HepG2 (cell line): ENCODE measurements at regions not wholly inside any gene's neighbourhood (a gene's known extent, or its start where the extent isn't known, plus 50 kb on each side); places are given as distances from the start of the nearest gene placed in this dataset.

Source experiments
- ATAC-seq: fragments of 200-7000 bp; cut with Tn5 transposase; 3 replicates; pipeline ENCODE4 v1.9.1; 2020; ENCODE audit warnings: mild to moderate bottlenecking, moderate library complexity
- BruUV-seq: library from RNA; stranded (reverse); fragments of 400-500 nt; replicated peaks from 2 replicates; lab custom pipeline; 2021; lab: Mats Ljungman, UMichigan
- CTCF ChIA-PET: fragments of 300-600 bp; formaldehyde crosslinking; extraction: SDS; loops from one replicate; lab custom pipeline; 2021; ENCODE audit warnings: low total read pairs, inconsistent platforms, low intra/inter-chr PET ratio; lab: Yijun Ruan, JAX
- POLR2A ChIA-PET: fragments of 350-600 bp; sonication (Branson Sonifier 250); formaldehyde crosslinking; loops from one replicate; lab custom pipeline; 2020; ENCODE audit warnings: antibody characterized with exemption, inconsistent platforms; lab: Yijun Ruan, JAX
- DNase-seq: peaks from one replicate; pipeline ENCODE4 v3.0.0-alpha.2; 2015; ENCODE audit warnings: low spot score
- FAIRE-seq: peaks from 3 replicates; lab custom pipeline; 2011; peaks lifted over from hg19 to GRCh38; lab: Jason Lieb, UNC
- H2AFZ ChIP-seq: one replicate; pipeline ENCODE4 v1.6.1; 2011; ENCODE audit warnings: low read length, inconsistent platforms
- H3K27ac ChIP-seq: fragments of 300-600 bp; 3 replicates; pipeline ENCODE4 v1.8.0; 2011; ENCODE audit warnings: mixed run types, mild to moderate bottlenecking, mixed read lengths, low read length, inconsistent platforms; ENCODE audit not compliant: insufficient read depth; ENCODE audit errors: extremely low read length
- H3K27me3 ChIP-seq, 2 experiments: fragments of 200-600 bp in 1 of 2; 2 replicates in 1 of 2; 3 replicates in 1 of 2; pipeline versions ENCODE4 v1.6.0 to v1.8.0; 2011; ENCODE audit warnings: low read length in 2 of 2, mild to moderate bottlenecking in 2 of 2, moderate library complexity in 2 of 2, inconsistent platforms in 1 of 2; ENCODE audit not compliant: insufficient read depth in 2 of 2, control insufficient read depth in 1 of 2
- H3K36me3 ChIP-seq, 2 experiments: fragments of 200-600 bp in 1 of 2; replicated peaks in 1 of 2; 2 replicates in 1 of 2; 3 replicates in 1 of 2; pipeline versions ENCODE4 v1.5.1 to v1.8.0; 2011; ENCODE audit warnings: low read length in 2 of 2, inconsistent platforms in 1 of 2; ENCODE audit not compliant: insufficient read depth in 2 of 2, control insufficient read depth in 1 of 2
- H3K4me1 ChIP-seq: 2 replicates; pipeline ENCODE4 v1.5.1; 2012; ENCODE audit warnings: low read length, inconsistent platforms; ENCODE audit not compliant: insufficient read depth
- H3K4me2 ChIP-seq: 2 replicates; pipeline ENCODE4 v1.6.0; 2011; ENCODE audit warnings: low read depth, low read length, inconsistent platforms
- H3K4me3 ChIP-seq, 3 experiments: fragments of 200-600 bp in 1 of 3; sonication (generic), shearing (Covaris generic) in 1 of 3; replicated peaks in 1 of 3; 2 replicates each; pipeline ENCODE4 v1.5.1; 2011 to 2016; ENCODE audit warnings: low read length in 3 of 3, inconsistent platforms in 2 of 3, low read depth in 2 of 3, mild to moderate bottlenecking in 2 of 3, control low read depth in 1 of 3, mixed read lengths in 1 of 3; ENCODE audit not compliant: insufficient read depth in 1 of 3
- H3K79me2 ChIP-seq: one replicate; pipeline ENCODE4 v1.6.1; 2011; ENCODE audit warnings: low read length, inconsistent platforms; ENCODE audit not compliant: insufficient read depth
- H3K9ac ChIP-seq: 2 replicates; pipeline ENCODE4 v1.6.0; 2011; ENCODE audit warnings: mild to moderate bottlenecking, low read depth, low read length, inconsistent platforms; ENCODE audit not compliant: insufficient read depth
- H3K9me3 ChIP-seq: 2 replicates; pipeline ENCODE4 v1.5.1; 2012; ENCODE audit warnings: mild to moderate bottlenecking, low read length
- H4K20me1 ChIP-seq: 2 replicates; pipeline ENCODE4 v1.6.0; 2011; ENCODE audit warnings: inconsistent platforms, mild to moderate bottlenecking, low read length, moderate library complexity; ENCODE audit not compliant: insufficient read depth
- ATF4 ChIP-seq, 2 experiments: fragments of 450-650 bp in 1 of 2; sonication (generic) in 1 of 2; formaldehyde crosslinking; IDR thresholded peaks; 2 replicates each; pipeline versions ENCODE4 v1.5.0 to v1.8.0; 2020 to 2022; ENCODE audit warnings: mild to moderate bottlenecking in 1 of 2, missing genetic modification reagents in 1 of 2
- DPF2 ChIP-seq: sonication (generic); formaldehyde crosslinking; IDR thresholded peaks from 2 replicates; pipeline ENCODE4 v1.4.0; 2020; ENCODE audit warnings: mild to moderate bottlenecking, low read depth, missing genetic modification reagents, borderline replicate concordance
- JUND ChIP-seq: sonication (generic); formaldehyde crosslinking; IDR thresholded peaks from 2 replicates; pipeline ENCODE4 v1.8.0; 2022; ENCODE audit warnings: mild to moderate bottlenecking, missing genetic modification reagents
- MIER2 ChIP-seq: IDR thresholded peaks from 2 replicates; pipeline ENCODE4 v1.6.1; 2016; ENCODE audit warnings: missing biosample characterization, missing genetic modification reagents
- MIER3 ChIP-seq: IDR thresholded peaks from 2 replicates; pipeline ENCODE4 v1.6.1; 2016; ENCODE audit warnings: missing compliant biosample characterization, borderline replicate concordance
- NFE2L1 ChIP-seq: sonication (generic); formaldehyde crosslinking; IDR thresholded peaks from 2 replicates; pipeline ENCODE4 v1.4.0; 2020; ENCODE audit warnings: missing genetic modification reagents, mild to moderate bottlenecking, borderline replicate concordance
- NFRKB ChIP-seq: fragments of 450-650 bp; IDR thresholded peaks from 2 replicates; pipeline ENCODE4 v1.6.1; 2017
- RAD51 ChIP-seq: fragments of 450-650 bp; IDR thresholded peaks from 2 replicates; pipeline ENCODE4 v1.6.1; 2016; ENCODE audit warnings: borderline replicate concordance
- SALL1 ChIP-seq: sonication (generic); formaldehyde crosslinking; IDR thresholded peaks from 2 replicates; pipeline ENCODE4 v1.8.0; 2022; ENCODE audit warnings: mild to moderate bottlenecking, missing genetic modification reagents
- SMARCC2 ChIP-seq: fragments of 450-650 bp; IDR thresholded peaks from 2 replicates; pipeline ENCODE4 v1.6.1; 2017; ENCODE audit warnings: antibody characterized with exemption, mild to moderate bottlenecking
- SOX6 ChIP-seq, 2 experiments: fragments of 450-650 bp in 1 of 2; sonication (generic) in 1 of 2; formaldehyde crosslinking in 1 of 2; IDR thresholded peaks; 2 replicates each; pipeline versions ENCODE4 v1.4.0 to v1.6.1; 2017 to 2020; ENCODE audit warnings: antibody characterized with exemption in 1 of 2, mild to moderate bottlenecking in 1 of 2, missing genetic modification reagents in 1 of 2
- TBX2 ChIP-seq: sonication (generic); formaldehyde crosslinking; IDR thresholded peaks from 2 replicates; pipeline ENCODE4 v1.5.0; 2020; ENCODE audit warnings: missing genetic modification reagents, mild to moderate bottlenecking, borderline replicate concordance
- ZBTB20 ChIP-seq: sonication (generic); formaldehyde crosslinking; IDR thresholded peaks from 2 replicates; pipeline ENCODE4 v1.8.1; 2023; ENCODE audit warnings: missing genetic modification reagents, low read depth, mild to moderate bottlenecking, borderline replicate concordance
- ZBTB3 ChIP-seq: sonication (generic); formaldehyde crosslinking; IDR thresholded peaks from 2 replicates; pipeline ENCODE4 v1.4.0; 2020; ENCODE audit warnings: low read depth, mild to moderate bottlenecking, moderate library complexity, missing genetic modification reagents, borderline replicate concordance
- ZBTB7A ChIP-seq: sonication (generic); formaldehyde crosslinking; IDR thresholded peaks from 2 replicates; pipeline ENCODE4 v1.8.0; 2022; ENCODE audit warnings: mild to moderate bottlenecking, missing genetic modification reagents
- ZNF484 ChIP-seq: sonication (generic); formaldehyde crosslinking; IDR thresholded peaks from 2 replicates; pipeline ENCODE4 v1.5.1; 2020; ENCODE audit warnings: mild to moderate bottlenecking, low read depth, missing genetic modification reagents, borderline replicate concordance
- ZNF772 ChIP-seq: sonication (generic); formaldehyde crosslinking; IDR thresholded peaks from 2 replicates; pipeline ENCODE4 v1.5.0; 2020; ENCODE audit warnings: mild to moderate bottlenecking, missing genetic modification reagents
- WGBS: methylation state at CpG from one replicate; pipeline ENCODE4 v1.1.6; 2017; ENCODE audit warnings: low lambda C conversion rate; 5-methylcytosine and 5-hydroxymethylcytosine counted together
- in situ Hi-C: cut with HindIII; loops from 2 replicates; pipeline ENCODE4 v1.10.0; 2017; ENCODE audit warnings: low pct_unique_long_range_greater_than_20kb; ENCODE audit not compliant: extremely low pct_ligation_motif_present
- intact Hi-C: fragments of 100-400 bp; cut with micrococcal nuclease; formaldehyde crosslinking; loops from one replicate; pipeline ENCODE4 v1.10.0; 2022; ENCODE audit not compliant: unreplicated experiment
- TF ChIP-seq, protein P1 (sequence below): sonication (generic); formaldehyde crosslinking; IDR thresholded peaks from 2 replicates; pipeline ENCODE4 v1.5.0; 2020; ENCODE audit warnings: mild to moderate bottlenecking, missing genetic modification reagents, moderate library complexity

DNA sequence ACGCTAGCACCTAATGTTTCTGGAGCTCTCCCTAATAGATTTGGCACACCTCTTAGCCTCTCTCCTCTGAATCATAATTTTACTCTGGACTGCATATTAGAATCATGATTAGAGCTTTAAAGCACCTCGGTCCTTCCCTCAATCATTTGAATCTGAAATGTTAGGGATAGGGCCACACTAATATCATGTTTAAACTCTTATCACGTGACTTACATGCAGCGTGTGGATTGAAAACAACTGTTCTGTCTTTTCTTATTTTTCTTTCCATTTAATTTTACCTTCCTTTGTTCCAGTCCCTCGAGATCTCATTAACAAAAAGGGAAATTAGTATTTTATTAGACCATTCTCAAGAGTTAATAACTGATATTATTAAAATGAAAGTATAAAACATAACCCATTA is 762.5 kb upstream of the FLRT2 start:
- no peak overlapping the region; a peak in 1 of 6 replicates for H3K4me3 ChIP-seq

DNA sequence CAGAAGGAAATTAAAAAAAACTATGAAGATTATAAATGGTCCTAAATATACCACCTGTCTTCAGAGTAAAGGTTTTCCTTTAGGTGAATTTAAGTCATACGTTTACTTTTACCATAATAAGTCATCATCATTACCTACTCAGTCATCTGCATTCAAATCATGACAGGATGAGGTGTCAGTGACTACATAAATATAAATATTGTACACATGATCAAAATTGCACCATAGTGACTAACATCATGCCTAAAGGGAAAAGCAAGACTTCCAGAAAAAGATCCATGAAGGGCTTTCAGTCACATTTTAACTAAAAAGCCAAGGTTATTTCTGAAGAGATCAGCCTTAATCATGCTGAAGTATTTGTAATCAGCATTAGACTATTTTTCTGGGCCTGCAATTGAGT is 759.9 kb upstream of the FLRT2 start:
- no TSS peak for BruUV-seq
- WGBS, result 0% methylated on average over 1 of the region's 1 CpG
- Histone ChIP-seq H3K79me2 (no peaks in the 10 kb centered on the region), H3K4me2 (no peak overlapping the region), H3K27ac (no peak overlapping the region), H2AFZ (no peak overlapping the region), H3K4me3 (no peak overlapping the region), H3K27me3 (no peaks in the 10 kb centered on the region; a peak in 1 of 5 replicates), H3K36me3 (no peaks in the 10 kb centered on the region), H3K9me3 (peaks cover 87% of the 10 kb centered on the region), H3K4me1 (no peaks in the 10 kb centered on the region), H3K9ac (no peak overlapping the region), H4K20me1 (no peaks in the 10 kb centered on the region)
- in situ Hi-C loops, result no loop called here
- ChIA-PET POLR2A (no interaction called here), CTCF (no interaction called here)
- intact Hi-C loops, result no loop called here
- no peak for FAIRE-seq
- ATAC-seq, result no peak
- no peak for DNase-seq
- TF ChIP-seq ZNF484 (CRISPR knock-in tag), result no peak
- TF ChIP-seq ZBTB3 (CRISPR knock-in tag), result no peak
- no peak for TF ChIP-seq DPF2 (CRISPR knock-in tag)
- TF ChIP-seq NFRKB, result no peak
- no peak for TF ChIP-seq ZNF772
- no peak for TF ChIP-seq NFE2L1 (CRISPR knock-in tag)
- no peak for TF ChIP-seq SOX6 (IDR thresholded peaks at IDR 0.05)
- TF ChIP-seq SOX6 (CRISPR knock-in tag; IDR thresholded peaks at IDR 0.05), result no peak
- no peak for TF ChIP-seq SMARCC2
- TF ChIP-seq ZBTB7A, result no peak
- TF ChIP-seq SALL1, result no peak
- TF ChIP-seq, protein P1, sequence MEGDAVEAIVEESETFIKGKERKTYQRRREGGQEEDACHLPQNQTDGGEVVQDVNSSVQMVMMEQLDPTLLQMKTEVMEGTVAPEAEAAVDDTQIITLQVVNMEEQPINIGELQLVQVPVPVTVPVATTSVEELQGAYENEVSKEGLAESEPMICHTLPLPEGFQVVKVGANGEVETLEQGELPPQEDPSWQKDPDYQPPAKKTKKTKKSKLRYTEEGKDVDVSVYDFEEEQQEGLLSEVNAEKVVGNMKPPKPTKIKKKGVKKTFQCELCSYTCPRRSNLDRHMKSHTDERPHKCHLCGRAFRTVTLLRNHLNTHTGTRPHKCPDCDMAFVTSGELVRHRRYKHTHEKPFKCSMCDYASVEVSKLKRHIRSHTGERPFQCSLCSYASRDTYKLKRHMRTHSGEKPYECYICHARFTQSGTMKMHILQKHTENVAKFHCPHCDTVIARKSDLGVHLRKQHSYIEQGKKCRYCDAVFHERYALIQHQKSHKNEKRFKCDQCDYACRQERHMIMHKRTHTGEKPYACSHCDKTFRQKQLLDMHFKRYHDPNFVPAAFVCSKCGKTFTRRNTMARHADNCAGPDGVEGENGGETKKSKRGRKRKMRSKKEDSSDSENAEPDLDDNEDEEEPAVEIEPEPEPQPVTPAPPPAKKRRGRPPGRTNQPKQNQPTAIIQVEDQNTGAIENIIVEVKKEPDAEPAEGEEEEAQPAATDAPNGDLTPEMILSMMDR (CRISPR knock-in tag), result no peak
- TF ChIP-seq MIER2 (CRISPR knock-in tag), result no peak
- TF ChIP-seq TBX2 (CRISPR knock-in tag), result no peak
- no peak for TF ChIP-seq ATF4 (CRISPR knock-in tag; IDR thresholded peaks at IDR 0.05)
- TF ChIP-seq ZBTB20 (CRISPR knock-in tag), result no peak
- TF ChIP-seq MIER3 (CRISPR knock-in tag), result no peak

More for the DNA sequence above, 762.5 kb upstream of the FLRT2 start:
- no peak for FAIRE-seq
- no peak for ATAC-seq
- H3K4me2 ChIP-seq, result no peak overlapping the region
- no peak overlapping the region for H3K27ac ChIP-seq
- no peak overlapping the region for H2AFZ ChIP-seq
- peaks cover 85% of the 10 kb centered on the region for H3K9me3 ChIP-seq
- POLR2A ChIA-PET, result no interaction called here
- H3K27me3 ChIP-seq, result no peaks in the 10 kb centered on the region; a peak in 1 of 5 replicates
- in situ Hi-C loops, result no loop called here
- intact Hi-C loops, result no loop called here
- WGBS, result 16% methylated on average over 5 of the region's 5 CpGs
- no peaks in the 10 kb centered on the region for H3K79me2 ChIP-seq
- peak; percentile 72; the same call in 1 of the 2 replicates for TF ChIP-seq RAD51
- TF ChIP-seq JUND (CRISPR knock-in tag), result no peak
- DNase-seq, result no peak
- H3K36me3 ChIP-seq, result no peaks in the 10 kb centered on the region
- BruUV-seq, result no TSS peak
- H4K20me1 ChIP-seq, result no peaks in the 10 kb centered on the region
- H3K9ac ChIP-seq, result no peak overlapping the region
- CTCF ChIA-PET, result no interaction called here
- H3K4me1 ChIP-seq, result no peaks in the 10 kb centered on the region
